Heart left ventricle (tissue), 13 donors: ENCODE measurements at regions not wholly inside any gene's neighbourhood (a gene's known extent, or its start where the extent isn't known, plus 50 kb on each side); places are given as distances from the start of the nearest gene placed in this dataset.

Experiments
- POLR2A ChIP-seq, 2 donors: fragments of 450-650 bp; IDR thresholded peaks; one replicate each; pipeline ENCODE4 v1.6.1; 2017; ENCODE audit warnings: antibody characterized with exemption in 2 of 2, mild to moderate bottlenecking in 2 of 2, moderate library complexity in 2 of 2
- TF ChIP-seq, protein P1 (sequence below), 12 donors: fragments of 200-600 bp; sonication (generic) in 4 of 12; IDR thresholded peaks; one replicate each; pipeline versions ENCODE4 v1.5.0 to v1.8.0; 2018 to 2022; ENCODE audit warnings: antibody characterized with exemption in 12 of 12, mild to moderate bottlenecking in 5 of 12
- donor health status: ischemic (EF 13 %, LVEDD 7.1; RV severe dilation, severe dysfunction).
- donor health status: DM: no; HTN: yes; CAD: no.
- donor health status: DM: no; HTN: no; CAD: no.
- donor health status: ischemic (EF 25% LVEDD 6.9; RV normal size, moderate dysfunction).
- donor health status: ischemic (EF 25% LVEDD 5.7; RV mildly dilated, moderate dysfunction).
- donor health status: ischemic (EF 35%, LVEDD 5.7; RV mildly dilated, moderate dysfunction).
- donor health status: nonischemic (EF 11% LVEDD 7.7; RV severe dilation, severe dysfunction).
- donor health status: DM: yes; HTN: yes; CAD: no.
- donor health status: PGD.
- donor health status: ischemic (EF 29% LVEDD 5.4; RV normal size, mild dysfunction).
- donor health status: nonischemic (EF 23%, LVEDD 6.1; RV moderate dilation, normal function).

GRCh38 chr2:161059388-161059787 lies 100.8 kb upstream of the TANK start:
- TF ChIP-seq, protein P1, sequence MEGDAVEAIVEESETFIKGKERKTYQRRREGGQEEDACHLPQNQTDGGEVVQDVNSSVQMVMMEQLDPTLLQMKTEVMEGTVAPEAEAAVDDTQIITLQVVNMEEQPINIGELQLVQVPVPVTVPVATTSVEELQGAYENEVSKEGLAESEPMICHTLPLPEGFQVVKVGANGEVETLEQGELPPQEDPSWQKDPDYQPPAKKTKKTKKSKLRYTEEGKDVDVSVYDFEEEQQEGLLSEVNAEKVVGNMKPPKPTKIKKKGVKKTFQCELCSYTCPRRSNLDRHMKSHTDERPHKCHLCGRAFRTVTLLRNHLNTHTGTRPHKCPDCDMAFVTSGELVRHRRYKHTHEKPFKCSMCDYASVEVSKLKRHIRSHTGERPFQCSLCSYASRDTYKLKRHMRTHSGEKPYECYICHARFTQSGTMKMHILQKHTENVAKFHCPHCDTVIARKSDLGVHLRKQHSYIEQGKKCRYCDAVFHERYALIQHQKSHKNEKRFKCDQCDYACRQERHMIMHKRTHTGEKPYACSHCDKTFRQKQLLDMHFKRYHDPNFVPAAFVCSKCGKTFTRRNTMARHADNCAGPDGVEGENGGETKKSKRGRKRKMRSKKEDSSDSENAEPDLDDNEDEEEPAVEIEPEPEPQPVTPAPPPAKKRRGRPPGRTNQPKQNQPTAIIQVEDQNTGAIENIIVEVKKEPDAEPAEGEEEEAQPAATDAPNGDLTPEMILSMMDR (IDR thresholded peaks at IDR 0.05) = no peak
- TF ChIP-seq POLR2A (IDR thresholded peaks at IDR 0.05) = no peak
